ENCODE measurements at regions not wholly inside any gene's neighbourhood (a gene's known extent, or its start where the extent isn't known, plus 50 kb on each side); places are given as distances from the start of the nearest gene placed in this dataset.

DNA sequence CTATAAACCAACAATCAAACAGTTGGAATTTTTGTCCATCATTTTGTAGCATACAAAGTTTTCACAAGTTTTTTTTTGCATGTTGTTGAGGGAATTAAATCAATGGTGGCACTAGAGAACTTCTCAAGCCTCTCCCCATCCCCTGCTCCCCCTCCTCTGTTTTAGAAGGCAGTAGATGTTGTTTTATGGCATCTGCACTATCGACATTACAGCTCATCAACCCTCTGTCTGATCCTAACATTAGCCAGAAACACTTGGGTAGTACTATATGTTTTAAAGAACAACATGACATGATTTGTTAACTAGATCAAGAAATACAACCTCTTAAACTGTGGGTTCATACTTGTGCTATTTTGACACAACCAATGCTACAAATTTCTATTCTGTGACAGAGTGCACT is 306.5 kb upstream of the NR5A2 start:
- no peak for DNase-seq

DNA sequence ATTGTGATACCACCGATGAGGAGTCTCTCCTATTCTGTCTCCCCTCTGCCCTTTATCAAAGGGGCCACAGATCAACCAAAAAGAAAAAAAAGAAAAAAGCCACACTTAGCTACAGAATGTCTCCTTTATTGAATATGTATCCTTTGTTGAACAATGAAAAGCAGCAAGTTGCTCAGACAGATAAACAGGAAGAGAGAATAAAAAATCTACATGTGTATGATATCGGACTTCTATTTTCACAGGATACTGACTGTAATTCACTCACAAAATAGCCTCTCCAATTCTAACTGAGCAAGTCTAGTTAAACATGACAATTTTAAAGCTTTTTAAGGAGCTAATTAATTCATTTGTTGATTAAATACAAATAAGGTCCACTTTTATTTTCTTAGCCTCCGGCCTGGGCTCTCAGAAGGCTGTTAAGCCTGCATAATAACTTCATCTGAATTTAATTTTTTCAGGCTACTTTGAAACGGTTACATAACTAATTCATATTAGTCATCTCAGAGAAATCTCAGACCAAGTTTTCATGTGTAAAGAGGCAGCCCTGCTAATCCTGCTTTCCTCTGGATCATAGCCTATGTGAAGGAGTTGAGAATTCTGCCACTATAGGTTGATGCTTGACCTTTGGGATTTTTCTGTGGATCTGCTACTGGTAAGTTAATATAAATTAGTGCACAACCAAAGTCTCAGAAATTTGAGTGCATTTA is 304.1 kb upstream of the NR5A2 start:
- DNase-seq: no peak

DNA sequence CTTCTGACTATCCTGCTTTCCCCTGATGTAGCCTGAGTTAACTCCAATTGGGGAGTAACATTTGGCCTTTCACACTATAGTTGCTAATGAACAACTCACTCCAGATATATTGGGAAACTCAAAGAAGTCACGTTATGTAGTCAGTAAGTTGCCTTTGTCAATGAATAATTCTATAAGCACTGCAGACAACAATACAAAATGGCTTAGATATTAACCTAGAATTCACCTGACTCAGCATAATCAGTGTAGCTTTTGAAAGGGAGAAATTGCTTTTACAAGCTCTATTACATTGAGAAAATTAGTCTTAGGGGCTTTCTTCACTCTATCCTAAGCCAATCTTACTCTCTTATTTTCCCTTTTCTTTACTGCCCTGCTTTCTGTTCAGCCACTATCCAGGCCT is 303.5 kb upstream of the NR5A2 start:
- DNase-seq: no peak

DNA sequence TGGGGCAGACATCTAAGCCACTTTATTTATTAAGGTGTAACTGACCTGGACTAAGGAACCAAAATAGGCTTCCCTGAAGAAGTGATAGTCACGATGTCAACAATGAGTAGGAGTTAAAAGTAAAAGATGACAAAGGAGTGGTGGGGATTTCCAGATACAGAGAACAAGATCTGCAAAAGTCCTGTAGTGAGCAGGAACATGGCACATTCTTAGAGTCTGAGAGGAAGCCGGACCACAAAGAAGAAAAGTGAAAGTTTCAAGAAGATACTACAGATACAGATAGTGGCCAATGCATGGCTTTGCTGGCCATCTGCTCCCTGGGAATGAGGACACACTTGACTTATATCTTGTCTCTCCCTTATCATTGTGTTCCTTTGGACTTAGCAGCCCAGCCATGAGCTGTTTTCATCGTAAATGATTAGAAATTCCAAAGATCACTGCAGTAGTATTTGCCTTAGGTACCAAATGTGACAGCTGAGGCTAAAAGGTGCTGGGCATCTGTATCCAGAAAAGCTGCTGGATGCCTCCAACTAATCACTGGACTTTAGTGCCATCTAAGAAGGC is 302.4 kb upstream of the NR5A2 start:
- no peak for DNase-seq

DNA sequence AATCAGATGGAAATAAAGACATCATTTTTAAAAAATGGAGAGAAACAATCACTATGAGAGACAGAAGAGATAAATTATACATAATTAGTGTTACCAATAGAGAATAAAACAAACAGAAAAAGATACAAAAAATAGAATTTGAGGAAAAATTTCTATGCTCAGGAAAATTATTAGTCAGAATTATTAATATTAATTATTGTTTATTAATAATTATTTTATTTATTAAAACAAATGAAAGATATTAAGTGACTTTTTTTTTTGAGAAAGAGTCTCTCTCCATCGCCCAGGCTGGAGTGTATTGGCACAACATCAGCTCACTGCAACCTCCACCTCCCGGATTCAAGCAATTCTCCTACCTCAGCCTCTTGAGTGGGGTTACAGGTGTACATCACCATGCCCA is 299.8 kb upstream of the NR5A2 start:
- no peak for DNase-seq

DNA sequence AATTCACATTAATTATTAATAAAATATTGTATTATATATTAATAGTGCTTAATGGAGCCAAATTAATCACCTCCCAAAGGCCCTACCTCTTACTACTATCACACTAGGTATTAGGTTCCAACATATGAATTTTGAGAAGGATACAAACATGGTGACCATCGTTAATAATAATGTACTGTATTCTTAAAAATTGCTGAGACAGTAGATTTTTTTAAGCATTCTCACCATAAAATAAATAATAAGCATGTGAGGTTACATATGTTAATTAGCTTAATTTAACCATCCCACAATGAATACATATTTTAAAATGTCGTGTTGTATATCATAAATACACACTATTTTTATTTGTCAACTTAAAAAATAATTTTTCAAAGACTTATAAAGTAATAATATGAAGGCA is 299.2 kb upstream of the NR5A2 start:
- no peak for DNase-seq

DNA sequence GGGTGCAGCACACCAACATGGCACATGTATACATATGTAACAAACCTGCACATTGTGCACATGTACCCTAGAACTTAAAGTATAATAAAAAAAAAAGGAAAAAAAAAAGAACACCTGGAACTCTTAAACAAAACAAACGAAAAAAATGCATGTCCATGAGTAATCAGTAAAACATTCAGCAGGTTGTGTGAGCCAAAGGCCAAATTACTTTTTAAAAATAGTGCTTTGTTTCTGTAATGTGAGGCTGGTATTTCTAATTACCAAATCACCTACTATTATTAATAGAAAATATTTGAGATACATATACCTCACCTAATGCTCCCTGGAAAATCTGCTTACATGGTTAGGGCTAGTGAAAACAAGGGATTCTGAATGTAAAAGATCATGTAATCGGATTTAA is 294.4 kb upstream of the NR5A2 start:
- DNase-seq: no peak

DNA sequence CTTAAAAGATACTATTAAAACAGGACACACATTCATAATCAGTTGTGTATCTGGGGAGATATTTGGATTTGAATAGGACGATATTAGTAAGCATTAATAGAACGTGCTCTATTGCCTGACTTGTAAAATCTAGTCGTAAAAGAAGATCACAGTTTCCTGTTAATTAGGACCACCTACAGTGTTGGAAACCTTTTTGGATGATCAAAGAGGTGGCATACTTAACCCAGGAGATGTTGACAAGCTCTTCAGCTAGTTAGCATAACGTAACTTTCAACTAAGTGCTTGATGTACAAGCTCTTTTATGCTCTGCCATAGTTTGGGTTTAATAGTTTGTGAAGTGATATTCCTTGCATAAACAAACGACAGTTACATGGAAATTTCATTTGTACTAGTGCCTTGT is 293.3 kb upstream of the NR5A2 start:
- no peak for DNase-seq

DNA sequence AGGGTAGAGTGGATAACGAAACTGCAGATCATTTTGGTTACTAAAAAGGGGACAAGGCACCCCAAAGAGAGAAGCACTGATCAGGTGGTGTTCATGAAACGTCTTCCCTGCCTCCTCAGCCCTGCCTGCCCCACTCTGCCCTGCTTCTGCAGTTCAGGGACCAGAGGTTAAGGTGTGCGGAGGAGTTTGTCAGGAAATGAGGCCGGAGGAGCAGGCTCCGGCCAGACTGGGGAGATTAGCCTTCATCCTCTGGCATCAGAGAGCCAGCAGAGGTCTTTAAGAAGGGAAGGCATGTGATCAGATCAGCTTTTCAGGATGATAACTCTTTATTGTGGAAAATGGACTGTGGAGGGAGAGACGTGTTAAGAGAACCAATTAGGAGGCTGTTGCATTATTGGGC is 291.9 kb upstream of the NR5A2 start:
- no peak for DNase-seq

DNA sequence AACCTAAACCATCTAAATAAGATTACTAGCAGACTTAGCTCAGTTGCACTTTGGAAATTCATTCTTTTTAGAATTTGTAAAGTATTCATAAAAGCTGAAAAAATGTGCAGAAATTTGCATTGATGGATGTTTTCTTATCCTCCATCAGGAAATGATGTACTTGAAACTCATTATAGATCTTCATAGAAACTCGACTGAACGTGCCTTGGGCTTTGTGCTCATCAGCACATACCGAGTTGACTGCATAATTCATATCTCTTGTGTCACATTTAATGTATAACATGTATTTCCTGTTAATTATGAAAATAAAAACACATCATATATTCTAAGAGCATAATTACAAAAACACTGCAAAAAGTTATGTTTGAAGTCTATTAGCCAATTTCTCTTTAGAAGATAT is 290.9 kb upstream of the NR5A2 start:
- DNase-seq: no peak

DNA sequence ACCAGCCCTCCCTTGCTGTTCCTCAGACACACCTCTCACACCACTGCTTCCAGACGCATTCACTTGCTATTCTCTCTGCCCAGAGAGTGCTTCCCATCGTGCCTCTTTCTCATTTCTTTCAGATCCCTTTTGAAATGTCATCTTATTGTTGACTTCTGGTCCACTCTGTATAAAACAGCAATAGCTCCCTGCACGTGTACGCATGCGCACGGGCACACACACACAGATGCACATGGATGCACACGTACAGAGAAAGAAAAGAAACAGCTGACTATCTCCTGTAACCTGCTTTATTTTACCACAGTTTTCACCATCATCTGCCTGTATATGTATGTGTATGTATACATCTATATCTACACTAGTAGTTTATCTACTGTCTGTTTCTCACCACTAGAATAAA is 285.9 kb upstream of the NR5A2 start:
- DNase-seq: no peak

DNA sequence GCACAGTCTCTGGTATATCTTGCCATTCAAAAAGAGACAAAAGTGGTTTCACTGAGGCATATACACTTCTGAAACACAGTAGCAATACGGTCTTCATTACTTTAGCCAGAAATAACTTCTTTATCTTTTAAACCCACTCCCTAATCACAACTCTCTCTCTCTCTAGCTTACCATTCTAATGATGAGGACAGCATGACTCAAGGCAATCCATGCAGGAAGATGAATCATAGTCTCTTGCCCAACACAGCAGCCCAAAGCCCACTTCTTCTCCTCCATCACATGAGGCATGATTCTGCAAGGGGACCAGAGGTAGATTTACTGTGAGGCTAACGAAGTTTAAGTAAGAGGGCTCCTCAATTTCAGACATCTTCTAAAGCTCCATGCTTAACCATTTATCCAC is 285.0 kb upstream of the NR5A2 start:
- DNase-seq: no peak

DNA sequence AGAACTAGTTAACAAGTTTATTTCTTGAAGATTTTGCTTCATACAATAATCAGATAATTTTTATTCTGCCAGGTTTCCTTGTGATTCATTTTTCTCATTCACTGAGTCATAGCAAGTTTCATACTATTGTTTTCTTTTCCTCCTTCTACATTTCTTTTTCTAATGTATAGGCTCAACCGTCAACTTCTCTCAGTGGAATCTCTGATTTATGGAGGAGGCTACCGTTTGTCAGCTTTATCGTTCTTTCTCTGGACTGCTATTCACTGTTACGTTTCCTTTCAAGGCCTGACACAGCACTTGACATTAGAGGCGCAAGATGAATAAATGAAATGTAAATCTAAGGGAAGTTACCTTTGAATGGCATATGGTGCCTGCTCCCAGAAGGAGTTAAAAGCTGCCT is 284.3 kb upstream of the NR5A2 start:
- DNase-seq: no peak

DNA sequence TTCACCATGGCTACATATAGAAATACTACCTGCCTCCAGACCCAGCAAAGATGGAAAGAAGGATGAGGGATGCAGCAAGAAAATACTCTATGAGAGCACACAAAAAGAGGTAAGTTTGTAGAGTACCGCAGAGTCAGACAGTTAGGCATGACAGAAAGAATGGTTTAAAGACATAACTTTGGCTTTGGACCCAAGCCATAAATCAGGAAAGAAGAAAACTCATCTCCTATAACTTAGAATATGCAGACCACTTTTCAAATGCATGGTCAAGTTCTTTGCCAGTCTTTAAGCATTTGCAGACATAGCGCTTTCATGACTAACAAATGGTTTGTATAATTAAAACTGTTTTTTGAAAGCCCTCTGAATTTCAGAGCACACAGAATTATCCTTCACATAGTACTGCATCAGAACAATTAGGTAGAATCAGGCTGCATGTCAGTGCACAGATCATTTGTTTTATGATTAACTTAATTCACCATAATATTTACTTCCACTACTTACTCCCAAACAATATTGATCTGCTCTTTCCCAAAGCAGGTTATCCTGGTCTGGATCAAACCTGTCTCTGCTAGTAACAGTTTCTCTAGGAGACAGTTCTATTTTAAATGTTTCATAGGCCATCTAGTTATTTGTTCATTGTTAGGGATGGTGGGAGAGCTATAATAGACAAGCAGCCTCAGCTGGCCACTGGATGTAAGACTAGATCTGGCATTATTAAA is 280.7 kb upstream of the NR5A2 start:
- no peak for DNase-seq

DNA sequence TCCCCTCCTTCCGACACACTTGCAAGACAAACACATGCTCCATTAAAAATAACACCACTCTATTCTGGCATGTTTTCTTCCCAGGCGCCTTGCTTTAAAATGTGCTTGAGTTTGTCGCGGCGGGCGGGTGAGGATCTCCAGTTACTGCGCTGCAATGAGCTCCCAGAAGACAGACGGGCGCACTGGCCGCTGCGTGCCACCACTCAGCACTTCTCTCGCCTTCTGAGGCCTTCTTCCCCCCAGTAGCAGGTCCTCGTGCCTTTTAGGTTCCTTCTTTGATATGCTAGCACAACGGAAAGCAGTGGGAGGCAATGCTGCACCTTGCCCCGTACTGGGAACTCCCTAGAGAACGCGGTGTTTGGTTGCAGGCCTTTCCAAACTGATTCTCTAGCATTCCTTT is 279.5 kb upstream of the NR5A2 start:
- no peak for DNase-seq

DNA sequence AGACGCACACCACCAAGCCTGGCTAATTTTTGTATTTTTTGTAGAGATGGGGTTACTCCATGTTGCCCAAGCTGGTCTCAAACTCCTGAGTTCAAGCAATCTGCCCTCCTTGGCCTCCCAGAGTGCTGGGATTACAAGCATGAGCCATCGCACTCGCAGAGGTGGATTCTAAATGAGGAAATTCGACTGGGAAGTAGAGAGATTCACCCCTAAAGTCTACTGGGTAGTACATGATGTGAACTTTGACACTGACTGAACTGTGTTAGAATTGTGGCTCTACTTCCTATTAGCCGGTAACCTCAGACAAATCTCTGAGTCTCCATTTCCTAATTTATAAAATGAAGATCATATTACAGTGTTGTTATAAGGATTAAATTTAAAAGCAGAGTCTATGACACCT is 276.0 kb upstream of the NR5A2 start:
- DNase-seq: no peak

DNA sequence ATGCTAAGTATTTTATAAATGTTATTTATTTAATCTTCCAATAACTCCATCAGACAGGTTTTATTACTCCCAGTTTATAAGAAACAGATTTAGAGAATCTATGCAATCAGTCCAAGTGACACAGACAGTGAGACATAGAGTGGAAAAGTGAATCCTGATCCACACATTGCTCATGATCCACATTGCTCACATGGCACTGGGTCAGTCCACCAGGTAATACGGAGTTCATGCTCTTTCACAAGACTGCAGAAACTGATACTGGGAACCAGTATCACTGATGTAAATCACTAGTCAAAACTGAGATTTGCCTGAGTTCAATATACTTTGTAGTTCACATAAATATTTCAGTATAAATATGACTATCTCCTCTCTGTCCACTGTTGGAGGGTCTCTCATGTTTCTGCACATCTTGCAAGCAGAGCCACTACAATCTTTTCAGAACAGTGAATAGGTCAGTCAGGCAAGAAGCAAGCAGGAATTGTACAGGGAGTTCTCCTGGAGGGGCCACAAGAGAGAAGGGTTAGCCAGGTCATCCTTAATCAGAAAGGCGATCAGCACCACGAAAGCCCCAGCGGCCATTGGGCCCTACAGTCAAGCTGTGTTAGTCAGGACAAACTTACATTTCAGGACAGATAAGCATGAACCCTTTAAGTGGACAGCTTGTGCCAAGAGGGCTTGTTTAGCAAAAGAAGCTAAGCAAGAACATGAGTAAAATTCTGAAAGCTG is 275.4 kb upstream of the NR5A2 start:
- DNase-seq: no peak

DNA sequence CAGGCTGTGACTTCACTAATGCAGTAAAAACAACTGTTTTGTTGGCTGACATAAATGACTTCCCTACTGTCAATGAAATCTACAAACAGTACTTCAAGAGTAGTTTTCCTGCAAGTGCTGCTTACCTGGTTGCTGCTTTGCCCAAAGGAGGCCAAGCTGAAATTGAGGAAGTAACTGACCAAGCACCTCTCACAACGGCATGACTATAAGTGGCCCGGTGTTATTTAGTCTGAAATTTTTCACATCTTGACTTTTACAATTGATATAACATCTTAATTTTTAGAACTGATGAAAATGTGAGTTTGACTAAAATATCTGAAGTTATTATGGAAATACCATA is 274.9 kb upstream of the NR5A2 start:
- DNase-seq: no peak

DNA sequence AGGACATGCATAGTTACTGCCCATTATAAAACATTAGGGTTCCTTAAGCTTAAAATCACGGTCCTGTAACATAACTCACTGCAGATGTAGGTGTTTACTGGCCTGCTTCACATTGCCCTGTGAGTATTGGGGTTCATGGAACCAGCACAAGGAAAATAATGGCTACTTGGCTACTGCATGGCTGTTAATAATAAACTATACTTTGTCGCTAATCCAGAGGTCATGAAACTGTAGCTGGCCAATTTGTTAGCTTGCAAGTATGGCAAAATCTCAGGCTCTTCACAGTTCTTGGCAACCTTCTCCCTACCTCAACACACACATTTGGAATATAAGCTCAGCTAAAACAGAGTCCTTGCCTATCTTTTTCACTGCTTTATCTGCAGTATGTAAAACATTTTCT is 274.0 kb upstream of the NR5A2 start:
- DNase-seq: no peak

DNA sequence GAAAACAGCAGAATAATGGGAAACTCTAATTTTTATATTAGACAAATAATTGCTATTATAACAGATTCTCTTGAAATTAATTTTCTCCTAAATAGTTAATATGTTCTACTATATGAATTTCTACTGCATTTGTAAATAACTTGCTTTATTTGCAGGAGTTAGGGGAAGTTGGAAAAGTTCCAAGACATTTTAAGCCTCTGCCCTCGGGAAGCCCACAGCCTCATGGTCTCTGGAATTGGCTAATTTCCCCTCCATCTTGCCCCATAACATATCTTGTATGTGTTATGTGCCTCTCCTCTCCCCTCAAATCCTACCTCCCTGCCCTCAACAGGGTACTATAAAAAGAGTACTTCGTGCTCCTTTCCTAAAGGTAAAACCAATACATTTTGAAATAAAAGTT is 271.4 kb upstream of the NR5A2 start:
- DNase-seq: no peak

DNA sequence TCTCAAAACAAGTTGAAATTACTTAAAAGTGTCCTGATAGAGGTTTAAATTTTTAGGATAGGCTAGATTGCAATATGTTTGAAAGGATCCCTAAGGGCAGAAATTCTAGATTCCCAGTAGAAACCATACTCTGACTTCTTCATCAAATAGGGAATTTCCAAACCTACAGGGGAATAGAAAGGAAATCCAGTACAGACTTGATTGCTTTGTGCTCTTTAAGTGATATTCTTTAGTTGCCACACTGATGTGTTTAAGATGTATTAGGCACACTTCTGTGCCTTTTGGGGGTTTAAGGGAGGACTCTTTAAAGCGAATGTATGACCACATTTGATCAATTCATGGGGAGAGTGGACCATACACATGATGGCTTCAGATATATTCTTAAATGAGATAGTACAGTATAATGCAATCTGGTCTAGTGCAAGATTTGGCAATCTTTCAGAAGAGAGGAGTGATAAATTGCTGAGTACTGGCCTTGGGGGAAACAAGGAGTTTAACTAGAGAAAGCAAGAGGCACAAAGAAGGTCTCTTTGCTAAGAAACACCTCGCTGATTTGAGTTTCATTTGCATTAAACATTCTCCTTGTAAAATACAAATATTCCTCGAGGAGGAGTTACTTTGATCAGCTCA is 268.8 kb upstream of the NR5A2 start:
- no peak for DNase-seq

DNA sequence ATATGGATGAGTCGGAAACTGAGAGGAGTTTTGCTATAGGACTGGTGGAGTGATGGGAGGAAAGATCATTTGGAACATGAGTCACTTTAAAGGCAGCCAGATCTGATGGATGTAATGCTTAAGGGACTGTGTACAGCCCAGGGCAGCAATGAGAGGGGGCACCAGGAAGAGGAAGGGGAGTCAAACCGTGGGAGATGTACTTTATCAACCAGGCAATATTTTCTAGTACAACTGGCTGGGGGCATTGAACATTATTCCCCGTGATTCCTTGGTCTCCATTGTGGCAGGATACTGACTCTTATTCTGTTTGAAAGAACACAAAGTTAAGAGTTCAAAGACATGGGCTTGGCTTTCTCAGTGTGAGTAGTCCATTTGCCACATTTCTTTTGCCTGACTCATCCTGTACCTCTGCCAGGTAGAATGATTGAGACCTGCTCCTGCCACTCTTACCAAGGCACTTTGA is 268.2 kb upstream of the NR5A2 start:
- no peak for DNase-seq

DNA sequence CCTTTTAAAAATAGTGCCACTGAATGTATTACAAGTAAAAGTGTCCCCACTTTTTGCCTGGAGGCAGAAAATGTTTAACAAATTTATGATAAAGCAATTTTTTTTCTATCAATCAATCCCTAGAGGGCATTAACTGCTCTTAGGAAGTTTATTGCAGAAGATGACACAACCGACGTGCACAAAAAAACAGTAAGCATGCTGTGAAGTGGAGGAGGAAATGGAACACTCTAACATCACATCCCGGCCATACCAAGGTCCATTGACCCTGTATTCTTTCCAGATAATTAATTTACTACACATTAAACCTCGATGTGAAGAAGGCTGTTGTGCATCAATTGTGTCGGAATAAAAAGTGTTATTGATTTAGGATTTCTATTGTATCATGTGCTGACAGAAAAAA is 264.9 kb upstream of the NR5A2 start:
- no peak for DNase-seq

Measured in NCI-H1048 (cell line).